Stimulated activated naive CD8-positive, alpha-beta T cell treated with anti-CD3 and anti-CD28 coated beads, Interleukin-15, Interleukin-2, amounts not matched to agents 100 ng/mL and 50 ng/mL, for 24 hours (primary cell): ENCODE measurements at regions not wholly inside any gene's neighbourhood (a gene's known extent, or its start where the extent isn't known, plus 50 kb on each side); places are given as distances from the start of the nearest gene placed in this dataset.

Source experiments
- H3K27ac Mint-ChIP-seq: one replicate; pipeline ENCODE4 v1.8.0; 2021; ENCODE audit warnings: mild to moderate bottlenecking, mixed read lengths
- H3K27me3 Mint-ChIP-seq: one replicate; pipeline ENCODE4 v1.8.0; 2021; ENCODE audit warnings: mixed read lengths
- H3K36me3 Mint-ChIP-seq: one replicate; pipeline ENCODE4 v1.8.0; 2021; ENCODE audit warnings: low read depth, mixed read lengths
- H3K4me1 Mint-ChIP-seq: one replicate; pipeline ENCODE4 v1.8.0; 2021; ENCODE audit warnings: low read depth, mixed read lengths
- H3K4me3 Mint-ChIP-seq: one replicate; pipeline ENCODE4 v1.8.0; 2021; ENCODE audit warnings: mild to moderate bottlenecking, mixed read lengths
- H3K9me3 Mint-ChIP-seq: one replicate; pipeline ENCODE4 v1.8.0; 2021; ENCODE audit warnings: mixed read lengths

DNA sequence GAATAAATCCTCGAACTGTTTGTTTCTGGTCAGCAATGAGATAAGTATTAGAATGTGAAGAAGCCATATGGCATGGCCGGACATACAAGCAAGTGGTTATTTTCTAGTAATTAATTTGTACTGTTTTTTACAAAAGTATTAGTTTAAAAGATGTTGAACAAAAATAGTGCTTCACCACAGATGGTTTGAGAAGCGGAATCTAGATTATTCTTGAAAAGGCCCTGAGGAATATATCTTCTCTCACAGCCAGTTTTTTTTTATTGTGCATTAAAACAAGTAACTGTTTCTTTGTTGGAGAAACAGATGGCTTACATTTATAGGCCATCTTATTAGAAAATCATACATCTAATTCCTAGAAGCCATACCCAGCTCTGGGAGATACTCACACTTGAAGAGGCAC lies 153.3 kb downstream of the TMEM26 start:
- H3K27ac Mint-ChIP-seq, result no peak overlapping the region
- H3K27me3 Mint-ChIP-seq, result peaks cover 4% of the 10 kb centered on the region
- H3K9me3 Mint-ChIP-seq, result peaks cover 11% of the 10 kb centered on the region
- no peak overlapping the region for H3K4me3 Mint-ChIP-seq
- no peaks in the 10 kb centered on the region for H3K4me1 Mint-ChIP-seq
- no peaks in the 10 kb centered on the region for H3K36me3 Mint-ChIP-seq

- Mint-ChIP-seq H3K4me3 (no peak overlapping the region), H3K27ac (no peak overlapping the region), H3K4me1 (no peaks in the 10 kb centered on the region), H3K36me3 (no peaks in the 10 kb centered on the region), H3K9me3 (peaks cover 11% of the 10 kb centered on the region), H3K27me3 (peaks cover 4% of the 10 kb centered on the region)
These were observed 154.0 kb downstream of the TMEM26 start for GRCh38 chr10:61299156-61299555.

GRCh38 chr10:61298194-61298593 lies 155.0 kb downstream of the TMEM26 start:
- Mint-ChIP-seq H3K4me1 (no peaks in the 10 kb centered on the region), H3K27ac (no peak overlapping the region), H3K27me3 (peaks cover 4% of the 10 kb centered on the region), H3K9me3 (peaks cover 11% of the 10 kb centered on the region), H3K4me3 (no peak overlapping the region), H3K36me3 (no peaks in the 10 kb centered on the region)

- Mint-ChIP-seq H3K27me3 (peaks cover 4% of the 10 kb centered on the region), H3K27ac (no peak overlapping the region), H3K4me3 (no peak overlapping the region), H3K36me3 (no peaks in the 10 kb centered on the region), H3K4me1 (no peaks in the 10 kb centered on the region), H3K9me3 (peaks cover 11% of the 10 kb centered on the region)
These were observed 157.0 kb downstream of the TMEM26 start for GRCh38 chr10:61296161-61296560.

DNA sequence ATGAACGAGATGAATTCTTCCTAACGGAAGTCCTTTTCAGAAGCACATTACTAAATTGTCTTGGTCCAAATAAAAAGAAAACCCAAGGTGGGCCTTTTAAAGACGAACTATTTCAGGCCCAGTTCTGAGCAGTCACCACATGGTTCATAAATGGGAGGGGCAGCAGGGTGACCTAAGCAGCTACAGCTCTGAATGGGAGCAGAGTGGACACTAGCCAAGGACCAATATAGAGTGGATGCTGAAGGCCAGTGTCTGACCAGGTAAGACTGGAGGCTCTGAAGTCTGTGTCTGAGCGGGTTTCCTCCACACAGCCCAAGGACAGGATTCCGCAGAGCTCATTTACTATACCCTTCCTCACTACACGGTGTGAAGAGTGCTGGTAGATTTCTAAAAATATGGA lies 159.1 kb downstream of the TMEM26 start:
- Mint-ChIP-seq H3K4me3 (no peak overlapping the region), H3K9me3 (peaks cover 9% of the 10 kb centered on the region), H3K27me3 (peaks cover 4% of the 10 kb centered on the region), H3K4me1 (no peaks in the 10 kb centered on the region), H3K36me3 (no peaks in the 10 kb centered on the region), H3K27ac (no peak overlapping the region)

GRCh38 chr10:61289813-61290212 lies 163.4 kb downstream of the TMEM26 start:
- peaks cover 18% of the 10 kb centered on the region for H3K4me1 Mint-ChIP-seq
- H3K4me3 Mint-ChIP-seq, result no peak overlapping the region
- H3K36me3 Mint-ChIP-seq, result no peaks in the 10 kb centered on the region
- no peaks in the 10 kb centered on the region for H3K27me3 Mint-ChIP-seq
- H3K9me3 Mint-ChIP-seq, result no peaks in the 10 kb centered on the region
- H3K27ac Mint-ChIP-seq, result no peak overlapping the region

DNA sequence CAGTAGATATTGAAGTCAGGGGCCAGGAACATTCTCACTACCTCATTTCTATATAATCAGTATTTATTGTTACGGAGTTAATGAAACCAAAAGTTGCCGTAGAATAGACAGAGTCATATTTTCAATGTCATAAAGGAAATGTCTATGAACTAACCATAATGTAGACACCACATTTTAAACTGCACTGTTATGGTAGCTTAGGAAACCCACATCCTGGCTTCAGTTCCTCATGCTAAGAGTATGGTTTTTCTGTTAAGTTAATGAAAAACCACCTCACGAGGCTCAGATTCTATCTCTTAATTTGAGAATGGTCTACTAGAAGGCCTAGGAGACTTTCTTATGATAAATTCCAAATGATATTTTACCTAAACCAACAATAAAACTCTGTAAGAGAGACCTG lies 166.5 kb downstream of the TMEM26 start:
- Mint-ChIP-seq H3K36me3 (no peaks in the 10 kb centered on the region), H3K9me3 (no peaks in the 10 kb centered on the region), H3K27ac (peak overlapping the region; percentile 24), H3K4me1 (peaks cover 18% of the 10 kb centered on the region), H3K27me3 (no peaks in the 10 kb centered on the region), H3K4me3 (no peak overlapping the region)

- Mint-ChIP-seq H3K27ac (no peak overlapping the region), H3K9me3 (no peaks in the 10 kb centered on the region), H3K4me3 (no peak overlapping the region), H3K36me3 (no peaks in the 10 kb centered on the region), H3K27me3 (no peaks in the 10 kb centered on the region), H3K4me1 (peaks cover 18% of the 10 kb centered on the region)
These were observed 167.4 kb downstream of the TMEM26 start for GRCh38 chr10:61285749-61286148.

GRCh38 chr10:61284222-61284890 lies 168.8 kb downstream of the TMEM26 start:
- Mint-ChIP-seq H3K27me3 (no peaks in the 10 kb centered on the region), H3K9me3 (no peaks in the 10 kb centered on the region), H3K4me3 (peak overlapping the region; percentile 47), H3K4me1 (peaks cover 18% of the 10 kb centered on the region), H3K36me3 (no peaks in the 10 kb centered on the region), H3K27ac (no peak overlapping the region)

DNA sequence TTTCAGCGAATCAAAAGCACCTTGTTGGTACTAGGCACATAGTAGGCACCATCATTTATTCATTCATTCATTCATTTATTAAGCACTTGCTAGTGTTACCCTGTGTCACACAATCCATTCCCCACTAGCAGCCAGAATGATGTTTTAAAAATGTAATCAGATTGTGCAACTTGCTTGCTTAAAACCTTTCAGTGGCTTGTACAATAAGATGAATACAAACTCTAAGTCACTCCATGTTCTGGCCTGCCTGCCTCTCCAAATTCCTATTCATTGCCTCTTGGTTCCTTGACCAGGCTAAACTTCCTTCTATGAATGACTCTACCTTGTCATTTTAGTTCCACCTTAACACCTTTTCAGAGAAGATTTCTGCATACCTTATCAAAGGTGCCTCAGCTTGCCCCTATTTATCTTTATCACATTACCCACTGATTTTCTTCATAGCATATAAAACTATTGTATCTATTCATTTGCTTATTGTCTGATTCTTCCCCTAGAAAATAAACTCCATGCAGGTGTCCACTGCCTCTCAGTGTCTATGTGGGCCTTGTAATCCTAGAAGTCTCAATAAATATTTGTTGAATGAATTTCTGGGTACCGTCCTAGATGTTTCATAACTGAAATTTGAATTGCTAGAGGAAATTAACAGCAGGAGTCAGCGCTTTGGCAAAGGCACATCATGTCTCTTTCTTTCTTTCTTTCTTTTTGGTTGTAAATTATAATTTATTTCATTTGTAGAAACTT lies 169.5 kb downstream of the TMEM26 start:
- no peaks in the 10 kb centered on the region for H3K9me3 Mint-ChIP-seq
- no peaks in the 10 kb centered on the region for H3K27me3 Mint-ChIP-seq
- no peaks in the 10 kb centered on the region for H3K36me3 Mint-ChIP-seq
- H3K4me3 Mint-ChIP-seq, result no peak overlapping the region
- H3K27ac Mint-ChIP-seq, result no peak overlapping the region
- H3K4me1 Mint-ChIP-seq, result peaks cover 18% of the 10 kb centered on the region

GRCh38 chr10:61283066-61283465 lies 170.1 kb downstream of the TMEM26 start:
- H3K36me3 Mint-ChIP-seq, result no peaks in the 10 kb centered on the region
- H3K27me3 Mint-ChIP-seq, result no peaks in the 10 kb centered on the region
- peaks cover 18% of the 10 kb centered on the region for H3K4me1 Mint-ChIP-seq
- no peaks in the 10 kb centered on the region for H3K9me3 Mint-ChIP-seq
- no peak overlapping the region for H3K27ac Mint-ChIP-seq
- no peak overlapping the region for H3K4me3 Mint-ChIP-seq

DNA sequence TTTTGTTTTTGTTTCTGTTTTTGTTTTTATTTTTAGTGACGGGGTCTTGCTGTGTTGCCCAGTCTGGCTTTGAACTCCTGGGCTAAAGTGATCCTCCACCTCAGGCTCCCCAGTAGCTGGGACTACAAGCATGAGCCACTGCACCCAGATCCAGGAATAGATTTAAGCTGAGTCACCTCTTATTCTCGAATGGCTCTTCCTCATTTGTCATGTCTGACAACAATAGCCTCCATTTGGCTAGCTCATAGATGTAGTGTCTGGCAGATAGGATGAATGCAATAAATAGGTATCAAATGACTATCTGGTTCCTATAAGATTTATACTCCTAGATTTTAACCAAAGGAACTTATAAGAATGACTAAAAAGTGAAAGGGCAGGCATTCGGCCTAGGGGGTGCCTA lies 172.9 kb downstream of the TMEM26 start:
- H3K4me1 Mint-ChIP-seq, result no peaks in the 10 kb centered on the region
- no peaks in the 10 kb centered on the region for H3K9me3 Mint-ChIP-seq
- H3K27ac Mint-ChIP-seq, result no peak overlapping the region
- no peaks in the 10 kb centered on the region for H3K36me3 Mint-ChIP-seq
- no peaks in the 10 kb centered on the region for H3K27me3 Mint-ChIP-seq
- no peak overlapping the region for H3K4me3 Mint-ChIP-seq

DNA sequence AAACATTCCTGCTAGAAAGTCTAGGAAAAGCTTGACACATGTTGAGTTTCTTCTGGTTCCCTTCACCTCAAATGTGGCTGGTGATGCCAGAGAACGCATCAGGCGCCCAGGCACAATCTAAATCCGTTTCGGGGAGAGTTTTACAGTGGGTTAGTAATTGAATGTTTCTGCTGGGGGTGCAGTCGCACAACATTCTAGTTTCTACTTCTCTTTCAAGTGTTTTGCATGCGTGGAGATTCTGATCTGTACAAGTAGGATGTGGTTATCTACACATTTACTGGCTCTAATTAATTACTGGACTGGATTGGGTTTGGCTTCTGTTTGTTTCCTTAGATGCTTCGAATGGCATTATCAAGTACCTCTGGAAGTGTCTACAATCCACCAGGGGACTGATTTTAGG lies 173.8 kb downstream of the TMEM26 start:
- Mint-ChIP-seq H3K9me3 (no peaks in the 10 kb centered on the region), H3K4me3 (no peak overlapping the region), H3K36me3 (no peaks in the 10 kb centered on the region), H3K27me3 (no peaks in the 10 kb centered on the region), H3K27ac (no peak overlapping the region), H3K4me1 (no peaks in the 10 kb centered on the region)

- Mint-ChIP-seq H3K9me3 (no peaks in the 10 kb centered on the region), H3K27ac (no peak overlapping the region), H3K4me3 (no peak overlapping the region)
These were observed 174.6 kb downstream of the TMEM26 start for GRCh38 chr10:61278556-61278955.

GRCh38 chr10:61272781-61273180 lies 180.4 kb downstream of the TMEM26 start:
- Mint-ChIP-seq H3K27me3 (peaks cover 15% of the 10 kb centered on the region), H3K27ac (no peak overlapping the region), H3K36me3 (no peaks in the 10 kb centered on the region), H3K9me3 (no peaks in the 10 kb centered on the region), H3K4me3 (no peak overlapping the region), H3K4me1 (no peaks in the 10 kb centered on the region)

More at GRCh38 chr10:61278556-61278955, 174.6 kb downstream of the TMEM26 start:
- H3K36me3 Mint-ChIP-seq, result no peaks in the 10 kb centered on the region
- H3K27me3 Mint-ChIP-seq, result peaks cover 3% of the 10 kb centered on the region
- no peaks in the 10 kb centered on the region for H3K4me1 Mint-ChIP-seq
